ENCODE measurements at regions not wholly inside any gene's neighbourhood (a gene's known extent, or its start where the extent isn't known, plus 50 kb on each side); places are given as distances from the start of the nearest gene placed in this dataset.

- TF ChIP-seq CTCF (IDR thresholded peaks at IDR 0.05; ENCODE audit: borderline replicate concordance, extremely low read depth, low read length, poor library complexity, severe bottlenecking), result no peak
- no peak for TF ChIP-seq EZH2 (IDR thresholded peaks at IDR 0.05; ENCODE audit: borderline replicate concordance, low read depth, low read length, severe bottlenecking)
Observed at GRCh38 chr5:145636371-145636770, 198.8 kb downstream of the PRELID2 start.
